HG03460 (cell line): ENCODE measurements at regions not wholly inside any gene's neighbourhood (a gene's known extent, or its start where the extent isn't known, plus 50 kb on each side); places are given as distances from the start of the nearest gene placed in this dataset.

ENCODE experiments used
- ATAC-seq: cut with Tn5 transposase; IDR thresholded peaks from one replicate; pipeline ENCODE4 v1.9.1; 2021; ENCODE audit not compliant: unreplicated experiment

DNA sequence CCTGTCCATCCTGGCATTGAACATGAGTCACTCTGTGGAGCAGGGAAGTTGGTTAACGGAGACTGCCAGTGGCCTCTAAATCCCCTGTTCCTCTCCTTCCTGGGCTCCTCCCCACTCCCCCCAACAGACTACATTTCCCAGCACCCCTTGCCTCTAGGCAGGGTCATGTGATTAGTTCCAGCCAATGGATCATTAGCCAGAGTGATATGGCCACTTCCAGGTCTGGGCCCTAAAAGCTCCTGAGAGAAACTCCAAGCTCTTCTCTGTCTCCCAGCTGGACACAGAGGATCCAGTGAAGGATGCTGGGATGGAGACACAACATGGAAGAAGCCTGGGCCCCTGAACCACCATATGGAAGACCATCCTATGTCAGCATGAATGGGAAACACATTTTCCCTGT, 54.4 kb upstream of the RFLNA start:
- ATAC-seq = no peak

- ATAC-seq = no peak
Measured at GRCh38 chr12:124241776-124242528, 52.9 kb upstream of the RFLNA start.

- no peak for ATAC-seq
Measured at GRCh38 chr12:124242529-124243065, 52.3 kb upstream of the RFLNA start.

DNA sequence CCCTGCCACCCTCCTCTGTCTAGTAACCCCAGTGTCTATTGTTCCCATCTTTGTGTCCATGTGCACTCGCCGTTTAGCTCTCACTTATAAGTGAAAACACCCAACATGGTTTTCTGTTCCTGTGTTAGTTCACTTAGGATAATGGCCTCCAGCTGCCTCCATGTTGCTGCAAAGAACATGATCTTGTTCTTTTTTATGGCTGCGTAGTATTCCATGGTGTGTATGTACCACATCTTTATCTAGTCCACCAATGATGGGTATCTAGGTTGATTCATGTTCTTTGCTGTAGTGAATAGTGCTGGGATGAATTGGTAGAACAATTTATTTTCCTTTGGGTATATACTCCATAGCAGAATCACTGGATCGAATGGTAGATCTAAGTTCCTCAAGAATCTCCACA, 51.0 kb upstream of the RFLNA start:
- ATAC-seq = no peak
